ENCODE measurements at regions not wholly inside any gene's neighbourhood (a gene's known extent, or its start where the extent isn't known, plus 50 kb on each side); places are given as distances from the start of the nearest gene placed in this dataset.

DNA sequence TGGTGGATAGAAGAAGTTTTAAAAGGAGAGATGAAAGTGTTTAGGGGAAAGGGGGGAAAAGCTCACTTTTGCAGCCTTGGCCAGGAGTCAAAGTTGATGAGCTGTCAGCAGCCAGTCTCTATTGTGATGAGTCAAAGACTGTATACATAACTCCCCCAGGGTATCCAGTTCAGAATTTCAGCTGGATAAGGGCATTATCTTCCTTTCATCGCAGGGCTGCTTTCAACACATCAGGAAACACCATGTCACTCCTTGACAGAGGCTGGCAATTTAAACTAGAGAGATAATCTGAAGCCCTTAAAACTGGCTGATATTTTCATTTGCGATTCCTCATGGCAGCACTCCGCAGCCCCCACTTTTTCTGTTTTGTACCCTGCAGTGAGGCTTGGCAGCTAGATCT is 328.5 kb downstream of the TBX15 start:
- TF ChIP-seq, protein P1, sequence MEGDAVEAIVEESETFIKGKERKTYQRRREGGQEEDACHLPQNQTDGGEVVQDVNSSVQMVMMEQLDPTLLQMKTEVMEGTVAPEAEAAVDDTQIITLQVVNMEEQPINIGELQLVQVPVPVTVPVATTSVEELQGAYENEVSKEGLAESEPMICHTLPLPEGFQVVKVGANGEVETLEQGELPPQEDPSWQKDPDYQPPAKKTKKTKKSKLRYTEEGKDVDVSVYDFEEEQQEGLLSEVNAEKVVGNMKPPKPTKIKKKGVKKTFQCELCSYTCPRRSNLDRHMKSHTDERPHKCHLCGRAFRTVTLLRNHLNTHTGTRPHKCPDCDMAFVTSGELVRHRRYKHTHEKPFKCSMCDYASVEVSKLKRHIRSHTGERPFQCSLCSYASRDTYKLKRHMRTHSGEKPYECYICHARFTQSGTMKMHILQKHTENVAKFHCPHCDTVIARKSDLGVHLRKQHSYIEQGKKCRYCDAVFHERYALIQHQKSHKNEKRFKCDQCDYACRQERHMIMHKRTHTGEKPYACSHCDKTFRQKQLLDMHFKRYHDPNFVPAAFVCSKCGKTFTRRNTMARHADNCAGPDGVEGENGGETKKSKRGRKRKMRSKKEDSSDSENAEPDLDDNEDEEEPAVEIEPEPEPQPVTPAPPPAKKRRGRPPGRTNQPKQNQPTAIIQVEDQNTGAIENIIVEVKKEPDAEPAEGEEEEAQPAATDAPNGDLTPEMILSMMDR (conservative IDR thresholded peaks at IDR 0.05; ENCODE audit: low read length), result no peak
- TF ChIP-seq EZH2phosphoT487 (IDR thresholded peaks at IDR 0.05; ENCODE audit: borderline replicate concordance), result no peak

Measured in Loucy (cell line).